DOHH2 (cell line): ENCODE measurements at regions not wholly inside any gene's neighbourhood (a gene's known extent, or its start where the extent isn't known, plus 50 kb on each side); places are given as distances from the start of the nearest gene placed in this dataset.

ENCODE experiments used
- CTCF ChIP-seq: fragments of 200-600 bp; sonication (generic); IDR thresholded peaks from one replicate; pipeline ENCODE4 v1.5.1; 2014; ENCODE audit warnings: antibody characterized with exemption, mild to moderate bottlenecking, low read depth, low read length; ENCODE audit not compliant: poor library complexity, severe bottlenecking
- EZH2phosphoT487 ChIP-seq: fragments of 200-600 bp; sonication (generic); IDR thresholded peaks from 2 replicates; pipeline ENCODE4 v1.6.1; 2017; ENCODE audit warnings: borderline replicate concordance, mild to moderate bottlenecking, antibody characterized with exemption, low read length, moderate library complexity, mixed read lengths

DNA sequence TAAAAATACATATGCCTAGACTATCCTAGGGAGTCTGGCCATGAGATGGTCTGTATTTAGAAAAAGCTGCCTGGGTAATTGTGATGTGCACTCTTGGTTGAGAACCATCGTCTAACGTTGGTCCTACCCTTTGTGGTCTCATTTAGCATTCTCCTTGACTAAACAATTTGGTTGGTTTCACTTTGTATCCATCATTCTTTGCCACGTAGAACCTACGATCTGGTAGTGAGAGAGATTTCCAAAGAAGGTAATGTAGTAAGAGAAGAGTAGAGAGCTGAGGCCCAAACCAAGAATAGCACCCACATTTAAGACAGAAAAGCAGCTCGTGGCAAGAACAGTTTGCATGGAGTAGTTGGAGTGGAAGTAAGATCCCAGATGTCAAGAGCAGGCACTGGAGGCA lies 219.8 kb downstream of the TMEM200A start:
- TF ChIP-seq CTCF: no peak
- no peak for TF ChIP-seq EZH2phosphoT487
